Spleen (tissue), 11 donors: ENCODE measurements at regions not wholly inside any gene's neighbourhood (a gene's known extent, or its start where the extent isn't known, plus 50 kb on each side); places are given as distances from the start of the nearest gene placed in this dataset.

ENCODE experiments used
- DNase-seq: peaks from one replicate; pipeline ENCODE4 v3.0.0-alpha.2; 2020
- H3K27ac ChIP-seq, 8 donors: fragments of 200-600 bp; sonication (generic) in 7 of 8; 1 replicate in 4 of 8; 2 replicates in 4 of 8; pipeline versions ENCODE4 v1.5.0 to v1.8.0; 2016 to 2021; ENCODE audit warnings: inconsistent platforms in 4 of 8, mild to moderate bottlenecking in 4 of 8, moderate library complexity in 1 of 8
- H3K27me3 ChIP-seq, 7 donors: fragments of 200-600 bp; sonication (generic) in 6 of 7; replicated peaks in 1 of 7; 1 replicate in 4 of 7; 2 replicates in 3 of 7; pipeline versions ENCODE4 v1.5.0 to v1.8.0; 2016 to 2021; ENCODE audit warnings: inconsistent platforms in 3 of 7, mild to moderate bottlenecking in 1 of 7
- H3K36me3 ChIP-seq, 6 donors: fragments of 200-600 bp; sonication (generic) in 5 of 6; 1 replicate in 4 of 6; 2 replicates in 2 of 6; pipeline versions ENCODE4 v1.5.0 to v1.8.0; 2016 to 2021; ENCODE audit warnings: inconsistent platforms in 2 of 6
- H3K4me1 ChIP-seq, 6 donors: fragments of 200-600 bp; sonication (generic) in 5 of 6; 1 replicate in 3 of 6; 2 replicates in 3 of 6; pipeline versions ENCODE4 v1.5.0 to v1.8.0; 2016 to 2021; ENCODE audit warnings: inconsistent platforms in 3 of 6
- H3K4me3 ChIP-seq, 8 donors: fragments of 200-600 bp; sonication (generic) in 7 of 8; 1 replicate in 4 of 8; 2 replicates in 4 of 8; pipeline versions ENCODE4 v1.5.0 to v1.8.0; 2016 to 2021; ENCODE audit warnings: inconsistent platforms in 4 of 8, mild to moderate bottlenecking in 4 of 8, moderate library complexity in 2 of 8
- H3K9me3 ChIP-seq, 8 donors: fragments of 200-600 bp; sonication (generic) in 7 of 8; 1 replicate in 4 of 8; 2 replicates in 4 of 8; pipeline versions ENCODE4 v1.5.0 to v1.8.0; 2016 to 2021; ENCODE audit warnings: inconsistent platforms in 4 of 8
- CTCF ChIP-seq, 11 experiments: fragments of 200-600 bp in 7 of 11; fragments of 450-650 bp in 4 of 11; sonication (generic) in 4 of 11; IDR thresholded peaks in 8 of 11; conservative IDR thresholded peaks in 3 of 11; 1 replicate in 7 of 11; 2 replicates in 4 of 11; pipeline versions ENCODE4 v1.4.0 to v1.8.0; 2016 to 2021; ENCODE audit warnings: antibody characterized with exemption in 11 of 11, inconsistent platforms in 4 of 11, mild to moderate bottlenecking in 1 of 11
- POLR2A ChIP-seq, 3 donors: fragments of 450-650 bp; IDR thresholded peaks; one replicate each; pipeline ENCODE4 v1.5.1; 2017; ENCODE audit warnings: antibody characterized with exemption in 3 of 3, mild to moderate bottlenecking in 1 of 3
- POLR2AphosphoS5 ChIP-seq, 3 donors: sonication (generic); formaldehyde crosslinking; IDR thresholded peaks; one replicate each; pipeline ENCODE4 v1.5.1; 2017; ENCODE audit warnings: antibody characterized with exemption in 3 of 3
- WGBS, 5 donors: extraction: QIAGEN DNeasy Blood & Tissue Kit in 3 of 5; methylation state at CpG; one replicate each; pipeline versions ENCODE4 v1.1.5 to v1.1.7; 2013 to 2018; 5-methylcytosine and 5-hydroxymethylcytosine counted together
- intact Hi-C: fragments of 100-400 bp; cut with DNase I; formaldehyde crosslinking; loops from one replicate; pipeline ENCODE4 v1.15.0; 2023; ENCODE audit warnings: low total_unique reads
- donor health status: healthy with polysubstance abuse.
- donor health status: DM: no; HTN: no; CAD: no; lungs with moderate emphysema.
- donor health status: DM: no; HTN: no; CAD: no.
- donor health status: Bipolar disorder and iron deficiency.
- donor health status: healthy.
- donor health status: DM: no; HTN: no; CAD: no.
- donor health status: DM: yes; HTN: yes; CAD: no.

GRCh38 chr13:107743526-107743925, 471.8 kb downstream of the LIG4 start:
- Histone ChIP-seq H3K4me1 (no peaks in the 10 kb centered on the region), H3K9me3 (peaks cover 0 to 8% (median 0%) of the 10 kb centered on the region in 8 donors), H3K27ac (no peak overlapping the region), H3K36me3 (no peaks in the 10 kb centered on the region), H3K4me3 (no peak overlapping the region), H3K27me3 (no peaks in the 10 kb centered on the region)
- intact Hi-C loops = no loop called here
- no peak for DNase-seq
- 41 to 53% (median 51%) methylated on average over 4 of the region's 4 CpGs for WGBS, 5 donors
- TF ChIP-seq POLR2A (IDR thresholded peaks at IDR 0.05) (no peak), POLR2AphosphoS5 (IDR thresholded peaks at IDR 0.05) (no peak), CTCF (IDR thresholded peaks at IDR 0.05 in 8 of 11, conservative IDR thresholded peaks at IDR 0.05 in 3 of 11) (no peak)

DNA sequence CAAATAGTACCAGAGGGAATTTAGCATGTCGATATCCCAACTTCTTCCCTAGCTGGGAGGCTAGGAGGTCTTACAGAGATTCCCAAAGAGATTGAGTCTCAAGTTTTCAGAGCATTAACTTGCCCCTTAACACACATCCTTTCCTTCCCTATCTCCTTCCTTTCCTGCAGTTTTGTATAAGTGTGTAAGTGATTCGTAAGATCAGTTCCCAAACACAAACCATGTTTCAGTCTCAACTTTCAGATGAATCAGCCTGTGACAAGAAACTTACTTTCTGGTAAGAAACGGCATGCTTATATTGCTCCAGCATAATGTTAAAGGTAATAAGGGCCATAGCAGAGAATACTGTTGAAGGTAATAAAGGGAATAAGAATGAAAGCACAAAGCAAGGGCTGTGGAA, 472.2 kb downstream of the LIG4 start:
- Histone ChIP-seq H3K4me1 (no peaks in the 10 kb centered on the region), H3K9me3 (peaks cover 0 to 8% (median 0%) of the 10 kb centered on the region in 8 donors), H3K4me3 (no peak overlapping the region), H3K36me3 (no peaks in the 10 kb centered on the region), H3K27ac (no peak overlapping the region), H3K27me3 (no peaks in the 10 kb centered on the region)
- TF ChIP-seq CTCF (IDR thresholded peaks at IDR 0.05 in 8 of 11, conservative IDR thresholded peaks at IDR 0.05 in 3 of 11) = no peak
- no peak for TF ChIP-seq POLR2AphosphoS5 (IDR thresholded peaks at IDR 0.05)
- no peak for TF ChIP-seq POLR2A (IDR thresholded peaks at IDR 0.05)
- DNase-seq = no peak
- intact Hi-C loops = no loop called here
- 65 to 82% (median 67%) methylated on average over 3 of the region's 3 CpGs for WGBS, 5 donors

DNA sequence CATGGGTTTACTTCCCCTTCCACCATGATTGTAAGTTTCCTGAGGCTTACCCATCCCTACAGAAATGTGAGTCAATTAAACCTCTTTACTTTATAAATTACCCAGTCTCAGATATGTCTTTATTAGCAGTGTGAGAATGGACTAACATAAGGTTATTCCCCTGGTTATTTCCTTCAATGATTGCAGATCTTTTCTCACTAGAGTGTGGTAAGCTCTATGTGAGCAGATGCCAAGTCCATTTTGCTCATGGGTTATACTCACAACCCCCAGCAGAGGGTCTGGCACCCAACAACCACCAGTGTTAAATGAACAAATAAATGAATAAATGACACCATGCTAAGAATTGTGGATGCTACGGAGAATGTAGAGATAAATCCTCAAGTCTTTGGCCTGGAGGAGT, 472.8 kb downstream of the LIG4 start:
- Histone ChIP-seq H3K27me3 (no peaks in the 10 kb centered on the region), H3K4me1 (no peaks in the 10 kb centered on the region), H3K4me3 (no peak overlapping the region), H3K36me3 (no peaks in the 10 kb centered on the region), H3K27ac (no peak overlapping the region), H3K9me3 (peaks cover 0 to 8% (median 0%) of the 10 kb centered on the region in 8 donors)
- no peak for DNase-seq
- WGBS, 5 donors = 80 to 90% (median 86%) methylated on average over 1 of the region's 1 CpG
- intact Hi-C loops = no loop called here
- TF ChIP-seq POLR2AphosphoS5 (IDR thresholded peaks at IDR 0.05) (no peak), POLR2A (IDR thresholded peaks at IDR 0.05) (no peak), CTCF (IDR thresholded peaks at IDR 0.05 in 8 of 11, conservative IDR thresholded peaks at IDR 0.05 in 3 of 11) (no peak)

DNA sequence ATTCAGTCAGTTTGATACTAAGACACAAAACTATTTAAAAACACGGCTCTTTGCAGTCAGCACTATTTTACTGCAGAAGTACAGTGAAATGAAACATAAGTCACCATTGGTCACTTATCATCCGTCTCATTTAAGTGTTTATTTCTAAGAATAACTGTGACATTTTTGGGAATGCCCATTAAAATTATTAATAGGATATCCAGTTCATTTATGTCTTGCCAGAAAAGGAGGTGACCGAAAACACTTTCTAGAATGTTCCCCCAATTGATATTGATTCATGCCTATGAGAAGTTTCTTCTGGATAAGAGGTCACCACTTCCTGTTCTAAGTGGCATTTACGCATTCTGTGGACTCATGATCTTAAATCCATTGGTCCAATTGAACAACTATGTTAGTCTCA, 477.3 kb downstream of the LIG4 start:
- no peak for DNase-seq
- intact Hi-C loops = no loop called here
- WGBS, 5 donors = 63 to 78% (median 73%) methylated on average over 4 of the region's 4 CpGs

More for the DNA sequence above, 477.3 kb downstream of the LIG4 start:
- Histone ChIP-seq H3K27me3 (no peaks in the 10 kb centered on the region), H3K4me1 (no peaks in the 10 kb centered on the region), H3K4me3 (no peak overlapping the region), H3K9me3 (peaks cover 0 to 7% (median 0%) of the 10 kb centered on the region in 8 donors), H3K36me3 (no peaks in the 10 kb centered on the region), H3K27ac (no peak overlapping the region)
- TF ChIP-seq POLR2AphosphoS5 (IDR thresholded peaks at IDR 0.05) (no peak), CTCF (IDR thresholded peaks at IDR 0.05 in 8 of 11, conservative IDR thresholded peaks at IDR 0.05 in 3 of 11) (no peak), POLR2A (IDR thresholded peaks at IDR 0.05) (no peak)
